ENCODE measurements at regions not wholly inside any gene's neighbourhood (a gene's known extent, or its start where the extent isn't known, plus 50 kb on each side); places are given as distances from the start of the nearest gene placed in this dataset.
A peak's percentile ranks its signal among the peaks of the same experiment; 100 is the strongest.

GRCh38 chr1:81020506-81020905, 780.2 kb upstream of the ADGRL2 start:
- Histone ChIP-seq H3K27me3 (replicated peaks in 1 of 4; ENCODE audit: control insufficient read depth in 3 of 4, extremely low read depth in 1 of 4, insufficient read depth in 3 of 4, low read length in 3 of 4) (peaks cover 15 to 43% (median 20%) of the 10 kb centered on the region in 4 experiments), H3K79me1 (ENCODE audit: low read depth, low read length) (no peaks in the 10 kb centered on the region), H3K27ac (ENCODE audit: low read depth, low read length) (no peak overlapping the region), H3K23ac (ENCODE audit: insufficient read length) (no peak overlapping the region), H3K4me3 (ENCODE audit: extremely low read depth in 1 of 4, insufficient read depth in 2 of 4, low read depth in 3 of 4, low read length in 4 of 4) (no peak overlapping the region), H2AK5ac (ENCODE audit: low read depth, low read length) (no peak overlapping the region), H4K8ac (ENCODE audit: extremely low read depth, insufficient read depth, low read length) (no peak overlapping the region), H4K5ac (ENCODE audit: insufficient read length, low read depth, low read length) (no peak overlapping the region), H4K20me1 (replicated peaks in 1 of 2; ENCODE audit: control insufficient read depth in 1 of 2, insufficient read depth in 2 of 2, low read length in 2 of 2) (no peaks in the 10 kb centered on the region), H2BK5ac (ENCODE audit: low read depth, low read length) (no peak overlapping the region), H2BK12ac (ENCODE audit: low read depth, low read length) (no peak overlapping the region), H4K91ac (replicated peaks; ENCODE audit: insufficient read length, low read length) (no peak overlapping the region), H3K9me3 (ENCODE audit: insufficient read depth in 2 of 2, low read depth in 1 of 2, low read length in 1 of 2) (no peaks in the 10 kb centered on the region), H3K18ac (ENCODE audit: extremely low read depth, low read length) (no peak overlapping the region), H2AFZ (ENCODE audit: low read length) (no peak overlapping the region), H3K23me2 (ENCODE audit: low read depth, low read length) (peaks cover 2% of the 10 kb centered on the region; the same call in 1 of the 2 replicates), H3K4ac (replicated peaks; ENCODE audit: insufficient read length, low read depth, low read length) (no peak overlapping the region), H3K4me1 (replicated peaks in 1 of 4; ENCODE audit: control insufficient read depth in 3 of 4, insufficient read depth in 4 of 4, low read length in 3 of 4) (no peaks in the 10 kb centered on the region), H3K9ac (replicated peaks in 1 of 4; ENCODE audit: extremely low read depth in 1 of 4, low read depth in 3 of 4, low read length in 3 of 4) (no peak overlapping the region), H3K56ac (replicated peaks; ENCODE audit: insufficient read length, low read depth, low read length) (no peak overlapping the region), H2BK15ac (ENCODE audit: low read length) (no peak overlapping the region), H3K4me2 (ENCODE audit: insufficient read depth in 1 of 2, low read depth in 2 of 2, low read length in 2 of 2) (no peak overlapping the region), H3K36me3 (ENCODE audit: control insufficient read depth in 2 of 4, insufficient read depth in 4 of 4, low read length in 3 of 4) (peaks cover 0 to 5% (median 0%) of the 10 kb centered on the region in 4 experiments; a peak in 1 of 8 replicates), H2BK20ac (ENCODE audit: low read length) (no peak overlapping the region), H3K79me2 (ENCODE audit: control insufficient read depth in 1 of 2, insufficient read depth in 2 of 2, low read length in 2 of 2) (no peaks in the 10 kb centered on the region), H3K14ac (ENCODE audit: insufficient read length) (no peak overlapping the region), H2BK120ac (replicated peaks; ENCODE audit: low read depth, low read length) (no peak overlapping the region)
- TF ChIP-seq POLR2AphosphoS5 (IDR thresholded peaks at IDR 0.05; ENCODE audit: low read depth, low read length), result no peak
- peak; percentile 46 for TF ChIP-seq NANOG (IDR thresholded peaks at IDR 0.05; ENCODE audit: insufficient read depth, low read depth, low read length, poor library complexity, severe bottlenecking)
- no peak for TF ChIP-seq CHD1 (IDR thresholded peaks at IDR 0.05; ENCODE audit: low read depth, low read length)
- TF ChIP-seq TBP (IDR thresholded peaks at IDR 0.05; ENCODE audit: low read depth, low read length), result no peak
- 67% methylated on average over 1 of the region's 1 CpG; no CpG with 5 or more reads in 1 of the 2 experiments for WGBS, 2 experiments (ENCODE audit: extremely low coverage in 1 of 2, insufficient coverage in 1 of 2, insufficient read length in 1 of 2, insufficient replicate concordance in 2 of 2, low coverage in 1 of 2, low lambda C conversion rate in 2 of 2, missing lambda C conversion rate in 1 of 2)
- DNase-seq (ENCODE audit: low read depth in 1 of 2, low spot score in 2 of 2) (no peak), FAIRE-seq (peak; percentile 50)
- CTCF ChIA-PET (ENCODE audit: partially characterized antibody), result interaction anchor here (1.0 kb wide), 1 partner anchor 13 kb away, joined by 3 read pairs; no protein-coding TSS in a partner anchor
- POLR2A ChIA-PET (ENCODE audit: partially characterized antibody), result no interaction called here

Measured in H1 (cell line).